Activated CD4-positive, alpha-beta T cell treated with anti-CD3 and anti-CD28 coated beads, Interleukin-2, amount 50 U/mL, for 1 hour (primary cell): ENCODE measurements at regions not wholly inside any gene's neighbourhood (a gene's known extent, or its start where the extent isn't known, plus 50 kb on each side); places are given as distances from the start of the nearest gene placed in this dataset.
A peak's percentile ranks its signal among the peaks of the same experiment; 100 is the strongest.

ENCODE experiments used
- DNase-seq: peaks from one replicate; pipeline ENCODE4 v3.0.0-alpha.2; 2020

GRCh38 chr14:54132496-54132895 lies 175.9 kb upstream of the BMP4 start:
- no peak for DNase-seq

- no peak for DNase-seq
Measured at GRCh38 chr14:54133896-54134295, 177.3 kb upstream of the BMP4 start.

- no peak for DNase-seq
Measured at GRCh38 chr14:54135804-54136280, 179.2 kb upstream of the BMP4 start.

- DNase-seq, result no peak
Measured at GRCh38 chr14:54136894-54137613, 180.4 kb upstream of the BMP4 start.

- no peak for DNase-seq
Measured at GRCh38 chr14:54137614-54137961, 181.0 kb upstream of the BMP4 start.

- DNase-seq, result no peak
Measured at GRCh38 chr14:54138024-54138353, 181.4 kb upstream of the BMP4 start.

GRCh38 chr14:54138354-54139038 lies 181.9 kb upstream of the BMP4 start:
- no peak for DNase-seq

GRCh38 chr14:54140551-54140950 lies 183.9 kb upstream of the BMP4 start:
- no peak for DNase-seq

GRCh38 chr14:54146601-54147000 lies 190.0 kb upstream of the BMP4 start:
- no peak for DNase-seq

- no peak for DNase-seq
Measured at GRCh38 chr14:54147282-54147681, 190.7 kb upstream of the BMP4 start.

- no peak for DNase-seq
Measured at GRCh38 chr14:54147758-54148157, 191.1 kb upstream of the BMP4 start.

GRCh38 chr14:54148251-54148650 lies 191.6 kb upstream of the BMP4 start:
- DNase-seq, result no peak

- DNase-seq, result no peak
Measured at GRCh38 chr14:54152351-54152750, 195.7 kb upstream of the BMP4 start.

- DNase-seq, result no peak
Measured at GRCh38 chr14:54166049-54166950, 209.7 kb upstream of the BMP4 start.

- DNase-seq, result no peak
Measured at GRCh38 chr14:54168489-54168888, 211.9 kb upstream of the BMP4 start.

- no peak for DNase-seq
Measured at GRCh38 chr14:54169254-54169924, 212.8 kb upstream of the BMP4 start.

- DNase-seq, result no peak
Measured at GRCh38 chr14:54170301-54170700, 213.7 kb upstream of the BMP4 start.

GRCh38 chr14:54172114-54172513 lies 215.5 kb upstream of the BMP4 start:
- no peak for DNase-seq

GRCh38 chr14:54172562-54172961 lies 215.9 kb upstream of the BMP4 start:
- no peak for DNase-seq

- DNase-seq, result no peak
Measured at GRCh38 chr14:54173802-54174201, 217.2 kb upstream of the BMP4 start.

GRCh38 chr14:54174457-54174856 lies 217.8 kb upstream of the BMP4 start:
- DNase-seq, result no peak

- peak; percentile 9 for DNase-seq
Measured at GRCh38 chr14:54175298-54175942, 218.8 kb upstream of the BMP4 start.

- no peak for DNase-seq
Measured at GRCh38 chr14:54177019-54177418, 219.8 kb upstream of the CDKN3 start.
